K562 (cell line): ENCODE measurements at regions not wholly inside any gene's neighbourhood (a gene's known extent, or its start where the extent isn't known, plus 50 kb on each side); places are given as distances from the start of the nearest gene placed in this dataset.
A peak's percentile ranks its signal among the peaks of the same experiment; 100 is the strongest.

Source experiments
- ATAC-seq: fragments of 200-7000 bp; cut with Tn5 transposase; 3 replicates; pipeline ENCODE4 v1.9.1; 2020; ENCODE audit warnings: moderate library complexity
- BruUV-seq: library from RNA; stranded (reverse); fragments of 400-500 nt; replicated peaks from 2 replicates; lab custom pipeline; 2021; lab: Mats Ljungman, UMichigan
- CTCF ChIA-PET: fragments of 300-600 bp; formaldehyde crosslinking; extraction: SDS; loops from one replicate; lab custom pipeline; 2021; ENCODE audit warnings: low intra/inter-chr PET ratio; lab: Yijun Ruan, JAX
- POLR2A ChIA-PET: fragments of 300-600, 350-650 bp; sonication (Branson Sonifier 250); formaldehyde crosslinking; extraction: SDS; loops from one replicate; lab custom pipeline; 2021; ENCODE audit warnings: antibody characterized with exemption, inconsistent platforms; lab: Yijun Ruan, JAX
- DNase-seq, 4 experiments: peaks; one replicate each; pipeline versions ENCODE4 v3.0.0 to v3.0.0-alpha.2; 2011 to 2018; ENCODE audit warnings: low spot score in 3 of 4, mixed read lengths in 3 of 4; ENCODE audit errors: extremely low read depth in 1 of 4
- FAIRE-seq: peaks from 2 replicates; lab custom pipeline; 2011; peaks lifted over from hg19 to GRCh38; lab: Jason Lieb, UNC
- H2AFZ ChIP-seq: 2 replicates; pipeline ENCODE4 v1.6.0; 2011; ENCODE audit warnings: low read depth, low read length, control low read depth, inconsistent platforms
- H3K27ac ChIP-seq: fragments of 200-600 bp; 3 replicates; pipeline ENCODE4 v1.8.0; 2011; ENCODE audit warnings: low read depth, mild to moderate bottlenecking, control low read depth, inconsistent platforms, low read length, moderate library complexity, mixed read lengths; ENCODE audit errors: extremely low read depth
- H3K27me3 ChIP-seq, 2 experiments: fragments of 300-600 bp in 1 of 2; 2 replicates in 1 of 2; 3 replicates in 1 of 2; pipeline versions ENCODE4 v1.6.0 to v1.8.0; 2011; ENCODE audit warnings: inconsistent platforms in 2 of 2, low read length in 2 of 2, mild to moderate bottlenecking in 1 of 2, mixed read lengths in 1 of 2, moderate library complexity in 1 of 2; ENCODE audit not compliant: control insufficient read depth in 2 of 2, insufficient read depth in 2 of 2
- H3K36me3 ChIP-seq: fragments of 300-600 bp; 3 replicates; pipeline ENCODE4 v1.8.0; 2011; ENCODE audit warnings: mild to moderate bottlenecking, low read length, inconsistent platforms; ENCODE audit not compliant: control insufficient read depth, insufficient read depth
- H3K4me1 ChIP-seq, 2 experiments: fragments of 200-600 bp in 1 of 2; replicated peaks in 1 of 2; 2 replicates in 1 of 2; 3 replicates in 1 of 2; pipeline versions ENCODE4 v1.5.1 to v1.8.0; 2011; ENCODE audit warnings: inconsistent platforms in 2 of 2, low read length in 2 of 2, mild to moderate bottlenecking in 1 of 2, mixed read lengths in 1 of 2, moderate library complexity in 1 of 2; ENCODE audit not compliant: control insufficient read depth in 2 of 2, insufficient read depth in 2 of 2
- H3K4me2 ChIP-seq: 2 replicates; pipeline ENCODE4 v1.6.1; 2011; ENCODE audit warnings: low read length, control low read depth, inconsistent platforms, mixed read lengths; ENCODE audit not compliant: insufficient read depth
- H3K4me3 ChIP-seq: fragments of 200-600 bp; sonication (generic), shearing (Covaris generic); 2 replicates; pipeline ENCODE4 v1.5.1; 2016; ENCODE audit warnings: control low read depth, inconsistent platforms
- H3K79me2 ChIP-seq: fragments of 200-600 bp; 3 replicates; pipeline ENCODE4 v1.8.0; 2011; ENCODE audit warnings: low read length, inconsistent platforms; ENCODE audit not compliant: control insufficient read depth, insufficient read depth
- H3K9ac ChIP-seq, 2 experiments: 2 replicates each; pipeline versions ENCODE4 v1.6.0 to v1.6.1; 2011; ENCODE audit warnings: low read depth in 2 of 2, low read length in 2 of 2, control low read depth in 1 of 2, inconsistent platforms in 1 of 2, mild to moderate bottlenecking in 1 of 2, mixed read lengths in 1 of 2; ENCODE audit not compliant: insufficient read depth in 1 of 2
- H3K9me1 ChIP-seq: one replicate; pipeline ENCODE4 v1.6.0; 2011; ENCODE audit warnings: inconsistent platforms, mild to moderate bottlenecking, low read length, moderate library complexity; ENCODE audit not compliant: control insufficient read depth, insufficient read depth
- H3K9me3 ChIP-seq: replicated peaks from 2 replicates; pipeline ENCODE4 v1.5.1; 2011; ENCODE audit warnings: low read depth, low read length, inconsistent platforms; ENCODE audit not compliant: control insufficient read depth, insufficient read depth
- H4K20me1 ChIP-seq: replicated peaks from 2 replicates; pipeline ENCODE4 v1.6.1; 2011; ENCODE audit warnings: low read length, inconsistent platforms, mixed read lengths; ENCODE audit not compliant: control insufficient read depth, insufficient read depth
- ARNT ChIP-seq, 2 experiments: fragments of 450-650 bp; IDR thresholded peaks; 2 replicates each; pipeline ENCODE4 v1.6.1; 2016; ENCODE audit warnings: mild to moderate bottlenecking in 1 of 2
- CHD2 ChIP-seq: IDR thresholded peaks from 2 replicates; pipeline ENCODE4 v1.6.1; 2011; ENCODE audit warnings: low read depth, low read length
- ELF1 ChIP-seq: fragments of 200-800 bp; sonication (Bioruptor generic); IDR thresholded peaks from 2 replicates; pipeline ENCODE4 v1.6.1; 2016; ENCODE audit warnings: missing genetic modification characterization, missing compliant biosample characterization
- GABPA ChIP-seq: fragments of 200-800 bp; sonication (Bioruptor generic); conservative IDR thresholded peaks from 2 replicates; pipeline ENCODE4 v1.6.1; 2016; ENCODE audit warnings: low read depth, missing genetic modification characterization, missing compliant biosample characterization
- MGA ChIP-seq: fragments of 450-650 bp; IDR thresholded peaks from 2 replicates; pipeline ENCODE4 v1.6.1; 2016; ENCODE audit warnings: mild to moderate bottlenecking, moderate library complexity
- NR2C1 ChIP-seq, 2 experiments: fragments of 450-650 bp; IDR thresholded peaks; 2 replicates each; pipeline ENCODE4 v1.6.1; 2017; ENCODE audit warnings: mild to moderate bottlenecking in 2 of 2, antibody characterized with exemption in 1 of 2, inconsistent platforms in 1 of 2, missing compliant biosample characterization in 1 of 2, missing genetic modification characterization in 1 of 2
- NRF1 ChIP-seq, 2 experiments: fragments of 450-650 bp; IDR thresholded peaks in 1 of 2; conservative IDR thresholded peaks in 1 of 2; 2 replicates each; pipeline ENCODE4 v1.6.1; 2014; ENCODE audit warnings: mild to moderate bottlenecking in 2 of 2
- PHF21A ChIP-seq: fragments of 450-650 bp; IDR thresholded peaks from 2 replicates; pipeline ENCODE4 v1.6.1; 2017; ENCODE audit warnings: low read depth, borderline replicate concordance
- RNF2 ChIP-seq: sonication (generic); IDR thresholded peaks from 2 replicates; pipeline ENCODE4 v1.6.1; 2016
- USF1 ChIP-seq: sonication (generic); formaldehyde crosslinking; IDR thresholded peaks from 2 replicates; pipeline ENCODE4 v1.9.0; 2022; ENCODE audit warnings: mild to moderate bottlenecking, missing genetic modification reagents
- ZC3H8 ChIP-seq: fragments of 450-650 bp; IDR thresholded peaks from 2 replicates; pipeline ENCODE4 v1.6.1; 2017
- WGBS: fragments of 100-300 bp; shearing (Covaris generic); methylation state at CpG from one replicate; pipeline ENCODE4 v1.1.6; 2016; ENCODE audit warnings: low coverage, mixed read lengths; ENCODE audit not compliant: insufficient coverage; ENCODE audit errors: missing lambda C conversion rate; 5-methylcytosine and 5-hydroxymethylcytosine counted together
- in situ Hi-C: fragments of 300-500 bp; cut with MboI; formaldehyde crosslinking; loops from 4 replicates; pipeline ENCODE4 v1.15.0; 2018; ENCODE audit warnings: inconsistent platforms, mixed read lengths
- intact Hi-C: fragments of 100-400 bp; cut with micrococcal nuclease; formaldehyde crosslinking; loops from 2 replicates; pipeline ENCODE4 v1.14.2; 2022

GRCh38 chr15:31158858-31159569 lies 57.5 kb upstream of the TRPM1 start:
- no peak overlapping the region for H3K4me3 ChIP-seq
- no peak overlapping the region for H3K27ac ChIP-seq
- no peaks in the 10 kb centered on the region for H3K9me3 ChIP-seq
- peak in 1 of 4 experiments; percentile 3 for DNase-seq
- in situ Hi-C loops = no loop called here
- 3% methylated on average over 11 of the region's 11 CpGs for WGBS
- CTCF ChIA-PET = no interaction called here
- FAIRE-seq = no peak
- no peak overlapping the region for H3K9ac ChIP-seq
- intact Hi-C loops = no loop called here
- H3K27me3 ChIP-seq = peaks cover 16 to 45% of the 10 kb centered on the region in 2 experiments; a peak in 3 of 5 replicates
- no TSS peak for BruUV-seq
- no peaks in the 10 kb centered on the region for H4K20me1 ChIP-seq
- H3K79me2 ChIP-seq = no peaks in the 10 kb centered on the region
- H2AFZ ChIP-seq = no peak overlapping the region
- peaks cover 3% of the 10 kb centered on the region for H3K9me1 ChIP-seq
- no peak overlapping the region for H3K4me2 ChIP-seq
- H3K4me1 ChIP-seq = peaks cover 0 to 11% of the 10 kb centered on the region in 2 experiments; a peak in 2 of 5 replicates
- POLR2A ChIA-PET = interaction anchor here (0.7 kb wide), 1 partner anchor 751 kb away, joined by 5 read pairs; no protein-coding TSS in a partner anchor
- no peak for ATAC-seq
- no peaks in the 10 kb centered on the region for H3K36me3 ChIP-seq
- no peak for TF ChIP-seq RNF2
- no peak for TF ChIP-seq MGA
- TF ChIP-seq ELF1 (tag) = no peak
- peak; percentile 29 to 36; a peak in 2 of 4 replicates for TF ChIP-seq NRF1 (conservative IDR thresholded peaks at IDR 0.05 in 1 of 2, IDR thresholded peaks at IDR 0.05 in 1 of 2)
- TF ChIP-seq ZC3H8 = no peak
- TF ChIP-seq USF1 = peak; percentile 58
- no peak for TF ChIP-seq CHD2
- no peak for TF ChIP-seq GABPA (tag)
- no peak for TF ChIP-seq PHF21A
- no peak for TF ChIP-seq ARNT (IDR thresholded peaks at IDR 0.05)
- TF ChIP-seq NR2C1 (IDR thresholded peaks at IDR 0.05) = no peak
- no peak for TF ChIP-seq NR2C1 (tag; IDR thresholded peaks at IDR 0.05)
